GM12878 (cell line): ENCODE measurements at regions not wholly inside any gene's neighbourhood (a gene's known extent, or its start where the extent isn't known, plus 50 kb on each side); places are given as distances from the start of the nearest gene placed in this dataset.

Experiments
- BACH1 ChIP-seq: fragments of 450-650 bp; IDR thresholded peaks from 2 replicates; pipeline ENCODE4 v1.6.1; 2017; ENCODE audit warnings: mild to moderate bottlenecking, borderline replicate concordance
- BHLHE40 ChIP-seq, 2 experiments: fragments of 450-650 bp in 1 of 2; IDR thresholded peaks; 2 replicates each; pipeline ENCODE4 v1.6.1; 2011 to 2017; ENCODE audit warnings: low read depth in 2 of 2, borderline replicate concordance in 1 of 2, improper control_type of control experiment in 1 of 2, low read length in 1 of 2, mild to moderate bottlenecking in 1 of 2
- CTCF ChIP-seq, 3 experiments: IDR thresholded peaks in 2 of 3; conservative IDR thresholded peaks in 1 of 3; 2 replicates each; pipeline ENCODE4 v1.5.1; 2011; ENCODE audit warnings: low read depth in 3 of 3, low read length in 3 of 3, mild to moderate bottlenecking in 3 of 3, control low read depth in 2 of 3, moderate library complexity in 2 of 3, inconsistent platforms in 1 of 3, mixed read lengths in 1 of 3; ENCODE audit not compliant: control insufficient read depth in 2 of 3, insufficient read depth in 1 of 3; ENCODE audit errors: extremely low read depth in 1 of 3
- FOXM1 ChIP-seq: IDR thresholded peaks from 2 replicates; pipeline ENCODE4 v1.6.1; 2012; ENCODE audit warnings: low read depth, mild to moderate bottlenecking, inconsistent platforms, low read length, moderate library complexity
- IRF4 ChIP-seq: IDR thresholded peaks from 2 replicates; pipeline ENCODE4 v1.6.1; 2011; ENCODE audit warnings: low read depth, low read length
- NR2F1 ChIP-seq: fragments of 450-650 bp; conservative IDR thresholded peaks from 2 replicates; pipeline ENCODE4 v1.6.1; 2017; ENCODE audit warnings: mild to moderate bottlenecking
- RAD21 ChIP-seq: IDR thresholded peaks from 2 replicates; pipeline ENCODE4 v1.6.1; 2011; ENCODE audit warnings: mild to moderate bottlenecking, low read depth, low read length, moderate library complexity; ENCODE audit not compliant: insufficient read depth
- SMARCA5 ChIP-seq: fragments of 450-650 bp; IDR thresholded peaks from 2 replicates; pipeline ENCODE4 v1.6.1; 2017; ENCODE audit warnings: mild to moderate bottlenecking
- SP1 ChIP-seq: IDR thresholded peaks from one replicate; pipeline ENCODE4 v1.6.1; 2011; ENCODE audit warnings: low read depth, low read length
- SREBF2 ChIP-seq: IDR thresholded peaks from 2 replicates; pipeline ENCODE4 v1.6.1; 2012; ENCODE audit warnings: mild to moderate bottlenecking, low read length
- ZNF592 ChIP-seq: fragments of 450-650 bp; IDR thresholded peaks from 2 replicates; pipeline ENCODE4 v1.6.1; 2017; ENCODE audit warnings: mild to moderate bottlenecking, moderate library complexity
- TF ChIP-seq, protein P1 (sequence below): IDR thresholded peaks from 2 replicates; pipeline ENCODE4 v1.6.1; 2012; ENCODE audit warnings: low read depth, low read length, improper control_type of control experiment

- TF ChIP-seq FOXM1: peak; percentile 66
- peak; percentile 91 for TF ChIP-seq ZNF592
- TF ChIP-seq, protein P1, sequence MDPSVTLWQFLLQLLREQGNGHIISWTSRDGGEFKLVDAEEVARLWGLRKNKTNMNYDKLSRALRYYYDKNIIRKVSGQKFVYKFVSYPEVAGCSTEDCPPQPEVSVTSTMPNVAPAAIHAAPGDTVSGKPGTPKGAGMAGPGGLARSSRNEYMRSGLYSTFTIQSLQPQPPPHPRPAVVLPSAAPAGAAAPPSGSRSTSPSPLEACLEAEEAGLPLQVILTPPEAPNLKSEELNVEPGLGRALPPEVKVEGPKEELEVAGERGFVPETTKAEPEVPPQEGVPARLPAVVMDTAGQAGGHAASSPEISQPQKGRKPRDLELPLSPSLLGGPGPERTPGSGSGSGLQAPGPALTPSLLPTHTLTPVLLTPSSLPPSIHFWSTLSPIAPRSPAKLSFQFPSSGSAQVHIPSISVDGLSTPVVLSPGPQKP: no peak
- TF ChIP-seq IRF4: 0 out of 2 replicates have a peak, but pooled peaks have one; percentile 18
- TF ChIP-seq CTCF (IDR thresholded peaks at IDR 0.05 in 2 of 3, conservative IDR thresholded peaks at IDR 0.05 in 1 of 3; ENCODE audit: control insufficient read depth in 2 of 3, extremely low read depth in 1 of 3, insufficient read depth in 1 of 3, low read depth in 3 of 3, low read length in 3 of 3): peak; percentile 99 to 100 (median 100)
- TF ChIP-seq NR2F1: no peak
- TF ChIP-seq RAD21: peak; percentile 89
- 0 out of 2 replicates have a peak, but pooled peaks have one; percentile 36 for TF ChIP-seq BACH1
- peak; percentile 65 to 73; a peak in 3 of 4 replicates for TF ChIP-seq BHLHE40 (IDR thresholded peaks at IDR 0.05; ENCODE audit: borderline replicate concordance in 1 of 2, low read depth in 2 of 2, low read length in 1 of 2)
- TF ChIP-seq SREBF2: no peak
- TF ChIP-seq SMARCA5: peak; percentile 93
- peak; percentile 63 for TF ChIP-seq SP1
Measured at GRCh38 chr9:33721674-33722358, 73.5 kb upstream of the PRSS3 start (continued).
